ENCODE measurements at regions not wholly inside any gene's neighbourhood (a gene's known extent, or its start where the extent isn't known, plus 50 kb on each side); places are given as distances from the start of the nearest gene placed in this dataset.

- TF ChIP-seq CTCF (conservative IDR thresholded peaks at IDR 0.05; ENCODE audit: low read depth, low read length) (no peak), POLR2A (IDR thresholded peaks at IDR 0.05; ENCODE audit: low read depth, low read length) (no peak), SMC3 (IDR thresholded peaks at IDR 0.05; ENCODE audit: low read depth, low read length) (no peak), BHLHE40 (IDR thresholded peaks at IDR 0.05; ENCODE audit: low read depth, low read length) (no peak), MAZ (IDR thresholded peaks at IDR 0.05; ENCODE audit: borderline replicate concordance, low read depth, low read length) (no peak), MXI1 (IDR thresholded peaks at IDR 0.05; ENCODE audit: borderline replicate concordance, low read depth, low read length) (no peak), USF2 (IDR thresholded peaks at IDR 0.05; ENCODE audit: low read depth, low read length) (no peak), ELK1 (IDR thresholded peaks at IDR 0.05; ENCODE audit: borderline replicate concordance, low read depth, low read length) (no peak), RFX5 (IDR thresholded peaks at IDR 0.05; ENCODE audit: low read depth, low read length) (no peak), FOS (IDR thresholded peaks at IDR 0.05; ENCODE audit: low read depth, low read length) (no peak), CEBPB (IDR thresholded peaks at IDR 0.05; ENCODE audit: low read depth, low read length) (no peak), RAD21 (IDR thresholded peaks at IDR 0.05; ENCODE audit: low read length) (no peak)
Measured at GRCh38 chr15:70234256-70234905, 136.7 kb upstream of the TLE3 start.
